ENCODE measurements at regions not wholly inside any gene's neighbourhood (a gene's known extent, or its start where the extent isn't known, plus 50 kb on each side); places are given as distances from the start of the nearest gene placed in this dataset.
"Not testable (repeated sequence)": the region's sequence is repeated elsewhere in the genome, so short reads cannot be mapped to it uniquely, and the experiment has no call there.

DNA sequence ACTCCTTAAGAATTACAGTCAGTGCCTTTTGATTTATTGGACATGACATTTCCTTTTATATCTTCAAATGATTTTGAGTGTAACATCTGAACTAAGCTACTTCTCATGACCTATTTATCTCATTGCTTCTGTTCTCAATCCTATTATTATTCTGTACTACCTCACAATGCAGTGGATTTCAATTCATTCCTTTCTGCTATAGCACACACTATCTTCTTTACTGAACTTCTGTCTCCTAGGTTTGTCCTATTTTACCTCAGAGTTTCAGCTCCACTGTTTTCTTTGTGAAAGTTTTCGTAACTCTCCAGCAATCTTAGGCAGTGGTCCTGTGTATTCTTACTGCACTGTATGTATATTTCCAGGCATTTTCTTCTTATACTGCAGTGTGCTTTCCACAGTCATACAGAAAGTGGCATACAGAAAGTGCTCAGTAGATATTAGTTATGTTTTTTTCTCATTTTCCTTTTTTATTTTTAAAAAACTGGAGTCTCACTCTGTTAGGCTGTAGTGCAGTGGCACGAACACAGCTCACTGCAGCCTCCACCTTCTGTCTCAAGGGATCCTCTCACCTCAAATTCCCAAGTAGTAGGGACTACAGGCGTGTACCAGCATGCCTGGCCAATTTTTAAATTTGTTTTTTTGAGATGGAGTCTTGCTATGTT is 368.6 kb upstream of the RGS6 start:
- peaks cover 54% of the 10 kb centered on the region for H3K79me2 ChIP-seq (ENCODE audit: insufficient read depth, low read length)
- H3K9me3 ChIP-seq (ENCODE audit: insufficient read depth, low read depth, low read length), result no peaks in the 10 kb centered on the region
- peak overlapping the region; percentile 51 for H3K9ac ChIP-seq (ENCODE audit: low read depth, low read length, poor library complexity, severe bottlenecking)
- no peak overlapping the region for H2AFZ ChIP-seq (ENCODE audit: low read length)
- peaks cover 41% of the 10 kb centered on the region for H3K4me1 ChIP-seq (ENCODE audit: insufficient read depth, low read length, poor library complexity, severe bottlenecking)
- H3K9me2 ChIP-seq (replicated peaks; ENCODE audit: low read depth, low read length), result no peaks in the 10 kb centered on the region
- no peak for TF ChIP-seq EZH2phosphoT487 (IDR thresholded peaks at IDR 0.05; ENCODE audit: borderline replicate concordance)
- TF ChIP-seq, protein P1, sequence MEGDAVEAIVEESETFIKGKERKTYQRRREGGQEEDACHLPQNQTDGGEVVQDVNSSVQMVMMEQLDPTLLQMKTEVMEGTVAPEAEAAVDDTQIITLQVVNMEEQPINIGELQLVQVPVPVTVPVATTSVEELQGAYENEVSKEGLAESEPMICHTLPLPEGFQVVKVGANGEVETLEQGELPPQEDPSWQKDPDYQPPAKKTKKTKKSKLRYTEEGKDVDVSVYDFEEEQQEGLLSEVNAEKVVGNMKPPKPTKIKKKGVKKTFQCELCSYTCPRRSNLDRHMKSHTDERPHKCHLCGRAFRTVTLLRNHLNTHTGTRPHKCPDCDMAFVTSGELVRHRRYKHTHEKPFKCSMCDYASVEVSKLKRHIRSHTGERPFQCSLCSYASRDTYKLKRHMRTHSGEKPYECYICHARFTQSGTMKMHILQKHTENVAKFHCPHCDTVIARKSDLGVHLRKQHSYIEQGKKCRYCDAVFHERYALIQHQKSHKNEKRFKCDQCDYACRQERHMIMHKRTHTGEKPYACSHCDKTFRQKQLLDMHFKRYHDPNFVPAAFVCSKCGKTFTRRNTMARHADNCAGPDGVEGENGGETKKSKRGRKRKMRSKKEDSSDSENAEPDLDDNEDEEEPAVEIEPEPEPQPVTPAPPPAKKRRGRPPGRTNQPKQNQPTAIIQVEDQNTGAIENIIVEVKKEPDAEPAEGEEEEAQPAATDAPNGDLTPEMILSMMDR (conservative IDR thresholded peaks at IDR 0.05; ENCODE audit: low read length), result no peak
- H3K27me3 ChIP-seq (ENCODE audit: insufficient read depth, low read length, poor library complexity, severe bottlenecking), result no peaks in the 10 kb centered on the region
- peaks cover 7% of the 10 kb centered on the region for H4K20me1 ChIP-seq (ENCODE audit: insufficient read depth, low read length, poor library complexity, severe bottlenecking)
- H3K36me3 ChIP-seq (ENCODE audit: insufficient read depth, low read length), result no peaks in the 10 kb centered on the region
- no peaks in the 10 kb centered on the region for H3F3A ChIP-seq (ENCODE audit: low read depth)
- H3K4me2 ChIP-seq (ENCODE audit: low read depth, low read length, poor library complexity, severe bottlenecking), result peak overlapping the region; percentile 26
- H3K4me3 ChIP-seq (ENCODE audit: low read length, poor library complexity, severe bottlenecking), result no peak overlapping the region

DNA sequence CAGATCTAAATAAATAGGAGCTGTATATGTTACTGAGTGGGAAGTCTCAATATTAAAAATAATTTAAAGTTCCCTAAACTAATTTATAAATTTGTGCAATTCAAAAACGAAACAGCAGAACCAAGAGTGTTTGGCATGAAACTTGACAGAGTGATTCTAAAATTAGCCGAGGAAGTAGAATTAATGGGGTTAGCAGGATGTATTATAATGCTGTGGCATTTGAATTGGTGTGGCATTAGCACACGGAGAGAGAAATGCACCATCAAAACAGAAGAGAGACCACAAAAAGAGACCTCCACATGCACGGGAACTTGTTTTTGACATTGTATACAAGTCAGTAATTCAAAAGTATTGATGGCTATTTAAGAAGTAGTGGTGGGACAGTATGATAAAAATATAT is 366.0 kb upstream of the RGS6 start:
- TF ChIP-seq, protein P1 (conservative IDR thresholded peaks at IDR 0.05; ENCODE audit: low read length), result no peak
- TF ChIP-seq EZH2phosphoT487 (IDR thresholded peaks at IDR 0.05; ENCODE audit: borderline replicate concordance), result no peak
- Histone ChIP-seq H2AFZ (ENCODE audit: low read length) (no peak overlapping the region), H3K4me3 (ENCODE audit: low read length, poor library complexity, severe bottlenecking) (peak overlapping the region; percentile 61), H3K9me3 (ENCODE audit: insufficient read depth, low read depth, low read length) (no peaks in the 10 kb centered on the region), H3K4me1 (ENCODE audit: insufficient read depth, low read length, poor library complexity, severe bottlenecking) (peaks cover 34% of the 10 kb centered on the region), H3K27me3 (ENCODE audit: insufficient read depth, low read length, poor library complexity, severe bottlenecking) (no peaks in the 10 kb centered on the region), H3K36me3 (ENCODE audit: insufficient read depth, low read length) (no peaks in the 10 kb centered on the region), H3K9me2 (replicated peaks; ENCODE audit: low read depth, low read length) (no peaks in the 10 kb centered on the region), H3K4me2 (ENCODE audit: low read depth, low read length, poor library complexity, severe bottlenecking) (peak overlapping the region; percentile 78), H4K20me1 (ENCODE audit: insufficient read depth, low read length, poor library complexity, severe bottlenecking) (peaks cover 7% of the 10 kb centered on the region), H3K79me2 (ENCODE audit: insufficient read depth, low read length) (peaks cover 53% of the 10 kb centered on the region), H3K9ac (ENCODE audit: low read depth, low read length, poor library complexity, severe bottlenecking) (peak overlapping the region; percentile 51), H3F3A (ENCODE audit: low read depth) (no peaks in the 10 kb centered on the region)

GRCh38 chr14:71567499-71568133 is 364.6 kb upstream of the RGS6 start:
- Histone ChIP-seq H3K79me2 (ENCODE audit: insufficient read depth, low read length) (peaks cover 56% of the 10 kb centered on the region), H3K4me1 (ENCODE audit: insufficient read depth, low read length, poor library complexity, severe bottlenecking) (peaks cover 34% of the 10 kb centered on the region)
- H4K20me1 ChIP-seq (ENCODE audit: insufficient read depth, low read length, poor library complexity, severe bottlenecking); H3K9me2 ChIP-seq (replicated peaks; ENCODE audit: low read depth, low read length); H2AFZ ChIP-seq (ENCODE audit: low read length); H3K36me3 ChIP-seq (ENCODE audit: insufficient read depth, low read length); H3K4me3 ChIP-seq (ENCODE audit: low read length, poor library complexity, severe bottlenecking); H3K4me2 ChIP-seq (ENCODE audit: low read depth, low read length, poor library complexity, severe bottlenecking); H3K9me3 ChIP-seq (ENCODE audit: insufficient read depth, low read depth, low read length); H3K9ac ChIP-seq (ENCODE audit: low read depth, low read length, poor library complexity, severe bottlenecking); H3F3A ChIP-seq (ENCODE audit: low read depth); H3K27me3 ChIP-seq (ENCODE audit: insufficient read depth, low read length, poor library complexity, severe bottlenecking): not testable (repeated sequence)

Data from Loucy (cell line).